Activated gamma-delta T cell treated with Interleukin-2 at 50 U/mL for 16 hours (primary cell): ENCODE measurements at regions not wholly inside any gene's neighbourhood (a gene's known extent, or its start where the extent isn't known, plus 50 kb on each side); places are given as distances from the start of the nearest gene placed in this dataset.
"Not testable (repeated sequence)": the region's sequence is repeated elsewhere in the genome, so short reads cannot be mapped to it uniquely, and the experiment has no call there.

ENCODE experiments used
- DNase-seq: peaks from one replicate; pipeline ENCODE4 v3.0.0-alpha.2; 2020

GRCh38 chr1:56257726-56258125, 321.6 kb downstream of the PLPP3 start:
- DNase-seq, result no peak

GRCh38 chr1:56256153-56257000, 323.0 kb downstream of the PLPP3 start:
- no peak for DNase-seq

- DNase-seq, result no peak
Observed at GRCh38 chr1:56255516-56256152, 323.7 kb downstream of the PLPP3 start.

GRCh38 chr1:56254130-56254529, 325.2 kb downstream of the PLPP3 start:
- DNase-seq, result no peak

GRCh38 chr1:56250809-56251208, 328.6 kb downstream of the PLPP3 start:
- no peak for DNase-seq

- no peak for DNase-seq
Observed at GRCh38 chr1:56249234-56249633, 330.1 kb downstream of the PLPP3 start.

GRCh38 chr1:56248138-56248537, 331.2 kb downstream of the PLPP3 start:
- no peak for DNase-seq

- DNase-seq, result not testable (repeated sequence)
Observed at GRCh38 chr1:56246726-56247125, 332.6 kb downstream of the PLPP3 start.

- no peak for DNase-seq
Observed at GRCh38 chr1:56240400-56240799, 339.0 kb downstream of the PLPP3 start.

GRCh38 chr1:56237491-56238064, 341.8 kb downstream of the PLPP3 start:
- no peak for DNase-seq

GRCh38 chr1:56236688-56237087, 342.7 kb downstream of the PLPP3 start:
- DNase-seq, result no peak

GRCh38 chr1:56235909-56236510, 343.4 kb downstream of the PLPP3 start:
- no peak for DNase-seq

- DNase-seq, result no peak
Observed at GRCh38 chr1:56229186-56229585, 350.2 kb downstream of the PLPP3 start.

GRCh38 chr1:56227886-56228285, 351.5 kb downstream of the PLPP3 start:
- no peak for DNase-seq

- DNase-seq, result no peak
Observed at GRCh38 chr1:56227401-56227800, 352.0 kb downstream of the PLPP3 start.

- DNase-seq, result no peak
Observed at GRCh38 chr1:56225964-56226815, 353.2 kb downstream of the PLPP3 start.

- DNase-seq, result no peak
Observed at GRCh38 chr1:56223968-56224367, 355.4 kb downstream of the PLPP3 start.

GRCh38 chr1:56222914-56223540, 356.3 kb downstream of the PLPP3 start:
- DNase-seq, result no peak

- no peak for DNase-seq
Observed at GRCh38 chr1:56220021-56220420, 359.3 kb downstream of the PLPP3 start.

- no peak for DNase-seq
Observed at GRCh38 chr1:56218023-56218422, 361.3 kb downstream of the PLPP3 start.

- no peak for DNase-seq
Observed at GRCh38 chr1:56216218-56216617, 363.1 kb downstream of the PLPP3 start.

GRCh38 chr1:56215771-56216170, 363.6 kb downstream of the PLPP3 start:
- no peak for DNase-seq
